H1 (cell line): ENCODE measurements at regions not wholly inside any gene's neighbourhood (a gene's known extent, or its start where the extent isn't known, plus 50 kb on each side); places are given as distances from the start of the nearest gene placed in this dataset.

Source experiments
- ATF3 ChIP-seq: IDR thresholded peaks from 2 replicates; pipeline ENCODE4 v1.6.1; 2011; ENCODE audit warnings: low read depth, mild to moderate bottlenecking, low read length; ENCODE audit not compliant: insufficient read depth
- CREB1 ChIP-seq: IDR thresholded peaks from 2 replicates; pipeline ENCODE4 v1.6.1; 2012; ENCODE audit warnings: inconsistent platforms
- CTCF ChIP-seq, 3 experiments: IDR thresholded peaks; 1 replicate in 2 of 3; 2 replicates in 1 of 3; pipeline versions ENCODE4 v1.5.1 to v1.6.1; 2011; ENCODE audit warnings: low read length in 3 of 3, mild to moderate bottlenecking in 3 of 3, inconsistent platforms in 2 of 3, low read depth in 1 of 3, moderate library complexity in 1 of 3; ENCODE audit not compliant: insufficient read depth in 1 of 3; ENCODE audit errors: control extremely low read depth in 1 of 3
- EGR1 ChIP-seq: IDR thresholded peaks from 2 replicates; pipeline ENCODE4 v1.6.1; 2011; ENCODE audit warnings: low read depth, low read length, borderline replicate concordance
- EP300 ChIP-seq, 2 experiments: IDR thresholded peaks; 1 replicate in 1 of 2; 2 replicates in 1 of 2; pipeline ENCODE4 v1.6.1; 2011 to 2012; ENCODE audit warnings: low read depth in 2 of 2, low read length in 2 of 2, mild to moderate bottlenecking in 2 of 2, borderline replicate concordance in 1 of 2, inconsistent platforms in 1 of 2, moderate library complexity in 1 of 2
- GABPA ChIP-seq: IDR thresholded peaks from 2 replicates; pipeline ENCODE4 v1.6.1; 2011; ENCODE audit warnings: mild to moderate bottlenecking, low read length, moderate library complexity, borderline replicate concordance; ENCODE audit not compliant: insufficient read depth
- MAX ChIP-seq: IDR thresholded peaks from 2 replicates; pipeline ENCODE4 v1.6.1; 2012; ENCODE audit warnings: inconsistent platforms
- POLR2A ChIP-seq, 2 experiments: IDR thresholded peaks; 1 replicate in 1 of 2; 2 replicates in 1 of 2; pipeline ENCODE4 v1.6.1; 2011; ENCODE audit warnings: low read depth in 2 of 2, low read length in 2 of 2, mild to moderate bottlenecking in 2 of 2; ENCODE audit errors: control extremely low read depth in 1 of 2
- POLR2AphosphoS5 ChIP-seq: IDR thresholded peaks from 2 replicates; pipeline ENCODE4 v1.6.1; 2011; ENCODE audit warnings: low read depth, low read length
- TAF1 ChIP-seq: IDR thresholded peaks from 2 replicates; pipeline ENCODE4 v1.6.1; 2011; ENCODE audit warnings: mild to moderate bottlenecking, low read depth, low read length
- TCF12 ChIP-seq: IDR thresholded peaks from 2 replicates; pipeline ENCODE4 v1.6.1; 2011; ENCODE audit warnings: low read depth, mild to moderate bottlenecking, low read length
- YY1 ChIP-seq: IDR thresholded peaks from 2 replicates; pipeline ENCODE4 v1.6.1; 2011; ENCODE audit warnings: low read depth, mild to moderate bottlenecking, low read length

- TF ChIP-seq ATF3 (no peak), CREB1 (no peak), CTCF (IDR thresholded peaks at IDR 0.05; ENCODE audit: control extremely low read depth in 1 of 3, insufficient read depth in 1 of 3, low read depth in 1 of 3, low read length in 3 of 3) (no peak), POLR2AphosphoS5 (no peak), EP300 (IDR thresholded peaks at IDR 0.05; ENCODE audit: borderline replicate concordance in 1 of 2, low read depth in 2 of 2, low read length in 2 of 2) (no peak), GABPA (no peak), YY1 (no peak), TAF1 (no peak), TCF12 (no peak), POLR2A (IDR thresholded peaks at IDR 0.05; ENCODE audit: control extremely low read depth in 1 of 2, low read depth in 2 of 2, low read length in 2 of 2) (no peak), EGR1 (no peak), MAX (no peak)
These were observed 546.0 kb upstream of the GRAMD2B start for GRCh38 chr5:125877248-125877647.
